GM20431 (cell line): ENCODE measurements at regions not wholly inside any gene's neighbourhood (a gene's known extent, or its start where the extent isn't known, plus 50 kb on each side); places are given as distances from the start of the nearest gene placed in this dataset.
"Not testable (repeated sequence)": the region's sequence is repeated elsewhere in the genome, so short reads cannot be mapped to it uniquely, and the experiment has no call there.

Source experiments
- in situ Hi-C: fragments of 300-500 bp; cut with MseI, MboI; formaldehyde crosslinking; loops from one replicate; pipeline ENCODE4 v1.15.0; 2020; ENCODE audit warnings: low sequenced_read_pairs; ENCODE audit not compliant: unreplicated experiment

DNA sequence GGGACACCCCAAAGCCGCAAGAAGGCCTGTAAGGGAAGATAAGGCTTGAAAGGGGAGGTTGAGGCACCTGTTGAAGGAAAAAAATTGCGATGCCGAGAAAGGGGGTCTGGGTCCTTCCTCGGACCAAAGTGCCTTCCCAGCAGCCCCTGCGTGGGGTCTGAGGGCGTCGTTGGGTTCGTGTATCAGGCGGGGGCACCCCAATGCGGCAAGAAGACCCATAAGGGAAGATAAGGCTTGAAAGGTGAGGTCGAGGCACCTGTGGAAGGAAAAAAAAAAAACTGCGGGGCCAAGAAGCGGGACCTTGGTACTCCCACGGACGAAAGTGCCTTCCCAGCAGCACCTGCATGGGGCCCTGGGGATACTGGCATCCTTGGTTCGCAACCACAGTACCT, 277.5 kb downstream of the ALG10 start:
- in situ Hi-C loops = no loop called here

DNA sequence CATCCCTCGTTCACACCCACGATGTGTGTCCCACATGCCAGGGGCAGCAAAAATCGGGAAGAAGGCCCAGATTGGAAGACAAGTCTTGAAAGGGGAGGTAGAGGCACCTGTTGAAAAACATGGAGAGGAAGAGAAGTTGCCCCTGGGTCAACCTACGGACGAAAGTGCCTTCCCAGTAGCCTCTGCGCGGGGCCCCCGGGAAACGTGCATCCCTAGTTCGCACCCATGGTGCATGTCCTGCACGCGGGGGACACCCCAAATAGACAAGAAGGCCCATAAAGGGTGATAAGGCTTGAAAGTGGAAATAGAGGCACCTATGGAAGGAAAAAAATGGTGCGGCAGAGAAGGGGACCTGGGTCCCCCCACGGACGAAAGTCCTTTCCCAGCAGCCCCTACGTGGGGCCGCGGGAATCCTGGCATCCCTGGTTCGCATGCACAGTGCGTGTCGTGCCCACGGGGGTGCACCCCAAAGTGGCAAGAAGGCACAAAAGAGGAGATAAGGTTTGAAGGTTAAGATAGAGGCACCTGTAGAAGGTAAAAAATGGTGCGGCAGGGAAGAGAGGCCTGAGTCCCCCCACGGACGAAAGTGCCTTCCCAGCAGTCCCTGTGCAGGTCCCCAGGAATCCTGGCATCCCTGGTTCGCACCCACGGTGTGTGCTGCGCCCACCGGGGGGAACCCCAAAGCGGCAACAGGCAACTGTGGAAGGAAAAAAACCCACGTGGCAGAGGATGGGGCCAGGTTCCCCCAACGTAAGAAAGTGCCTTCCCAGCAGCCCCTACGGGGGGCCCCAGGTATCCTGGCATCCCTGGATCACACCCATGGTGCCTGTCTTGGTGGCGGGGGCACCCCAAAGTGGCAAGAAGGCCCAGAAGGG, 278.3 kb downstream of the ALG10 start:
- in situ Hi-C loops = no loop called here

DNA sequence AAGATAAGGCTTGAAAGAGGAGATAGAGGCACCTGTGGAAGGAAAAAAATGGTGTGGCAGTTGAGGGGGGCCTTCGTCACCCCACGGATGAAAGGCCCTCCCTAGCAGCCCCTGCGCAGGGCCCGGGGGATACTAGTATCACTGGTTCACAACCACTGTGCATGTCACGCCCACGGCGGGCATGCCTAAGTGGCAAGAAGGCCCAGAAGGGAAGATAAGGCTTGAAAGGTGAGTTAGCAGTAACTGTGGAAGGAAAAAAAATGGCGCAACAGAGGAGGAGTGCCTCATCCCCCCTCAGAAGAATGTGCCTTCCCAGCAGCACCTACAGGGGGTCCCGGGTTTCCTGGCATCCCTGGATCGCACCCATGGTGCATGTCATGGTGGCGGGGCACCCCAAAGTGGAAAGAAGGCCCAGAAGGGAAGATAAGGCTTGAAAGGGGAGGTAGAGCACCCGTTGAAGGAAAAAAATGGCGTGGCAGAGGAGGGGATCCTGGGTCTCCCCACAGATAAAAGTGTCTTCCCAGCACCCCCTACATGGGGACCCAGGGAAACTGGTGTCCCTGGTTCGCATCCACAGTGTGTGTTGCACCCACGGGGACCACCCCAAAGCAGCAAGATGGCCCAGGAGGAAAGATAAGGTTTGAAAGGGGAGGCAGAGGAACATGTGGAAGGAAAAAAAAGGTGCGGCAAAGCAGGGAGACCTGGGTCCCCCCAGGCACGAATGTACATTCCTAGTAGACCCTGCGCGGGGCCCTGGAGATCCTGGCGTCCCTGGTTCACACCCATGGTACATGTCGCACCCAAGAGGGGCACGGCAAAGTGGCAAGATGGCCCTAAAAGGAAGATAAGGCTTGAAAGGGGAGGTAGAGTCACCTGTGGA, 279.2 kb downstream of the ALG10 start:
- in situ Hi-C loops = no loop called here

DNA sequence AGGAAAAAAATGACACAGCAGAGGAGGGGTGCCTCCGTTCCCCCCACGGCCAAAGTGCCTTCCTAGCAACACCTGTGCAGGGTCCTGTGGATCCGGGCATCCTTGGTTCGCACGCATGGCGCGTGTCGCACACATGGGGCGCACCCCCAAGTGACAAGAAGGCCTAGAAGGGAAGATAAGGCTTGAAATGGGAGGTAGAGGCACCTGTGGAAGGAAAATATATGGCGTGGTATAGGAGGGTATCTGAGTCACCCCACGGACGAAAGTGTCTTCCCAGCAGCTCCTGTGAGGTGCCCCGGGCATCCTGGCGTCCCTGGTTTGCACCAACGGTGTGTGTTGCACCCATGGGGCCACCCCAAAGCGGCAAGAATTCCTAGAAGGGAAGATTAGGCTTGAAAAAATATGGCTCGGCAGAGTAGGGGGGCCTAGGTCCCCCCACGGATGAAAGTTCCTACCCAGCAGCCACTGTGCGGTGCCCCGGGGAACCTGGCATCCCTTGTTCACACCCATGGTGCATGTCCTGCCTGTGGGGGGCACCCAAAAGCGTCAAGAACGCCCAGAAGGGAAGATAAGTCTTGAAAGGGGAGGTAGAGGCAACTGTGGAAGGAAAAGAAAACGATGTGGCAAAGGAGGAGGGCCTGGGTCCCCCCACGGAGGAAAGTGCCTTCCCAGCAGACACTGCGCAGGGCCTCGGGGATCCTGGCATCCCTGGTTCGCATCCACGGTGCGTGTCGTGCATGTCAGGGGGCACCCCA, 280.0 kb downstream of the ALG10 start:
- in situ Hi-C loops = no loop called here

DNA sequence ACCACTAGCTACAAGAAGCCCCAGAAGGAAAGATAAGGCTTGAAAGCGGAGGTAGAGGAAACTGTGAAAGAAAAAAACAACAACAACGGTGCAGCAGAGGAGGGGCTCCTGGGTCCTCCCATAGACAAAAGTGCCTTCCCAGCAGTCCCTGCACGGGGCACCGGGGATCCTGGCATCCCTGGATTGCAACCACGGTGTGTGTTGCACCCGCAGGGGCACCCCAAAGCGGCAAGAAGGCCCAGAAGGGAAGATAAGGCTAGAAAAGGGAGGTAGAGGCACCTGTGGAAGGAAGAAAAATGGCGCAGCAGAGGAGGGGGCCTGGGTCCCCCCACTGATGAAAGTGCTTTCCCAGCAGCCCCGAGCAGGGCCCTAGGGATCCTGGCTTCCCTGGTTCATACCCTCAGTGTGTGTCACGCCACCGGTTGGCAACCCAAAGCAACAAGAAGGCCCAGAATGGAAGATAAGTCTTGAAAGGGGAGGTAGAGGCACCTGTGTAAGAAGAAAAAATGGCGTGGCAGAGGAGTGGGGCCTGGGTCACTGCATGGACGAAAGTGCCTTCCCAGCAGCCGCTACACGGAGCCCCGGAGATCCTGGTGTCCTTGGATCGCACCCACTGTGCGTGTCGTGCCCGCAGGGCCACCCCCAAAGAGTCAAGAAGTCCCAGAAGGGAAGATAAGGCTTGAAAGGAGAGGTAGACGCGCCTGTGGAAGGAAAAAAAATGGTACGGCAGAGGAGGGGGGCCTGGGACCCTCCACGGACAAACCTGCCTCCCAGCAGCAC, 281.0 kb downstream of the ALG10 start:
- in situ Hi-C loops = no loop called here

DNA sequence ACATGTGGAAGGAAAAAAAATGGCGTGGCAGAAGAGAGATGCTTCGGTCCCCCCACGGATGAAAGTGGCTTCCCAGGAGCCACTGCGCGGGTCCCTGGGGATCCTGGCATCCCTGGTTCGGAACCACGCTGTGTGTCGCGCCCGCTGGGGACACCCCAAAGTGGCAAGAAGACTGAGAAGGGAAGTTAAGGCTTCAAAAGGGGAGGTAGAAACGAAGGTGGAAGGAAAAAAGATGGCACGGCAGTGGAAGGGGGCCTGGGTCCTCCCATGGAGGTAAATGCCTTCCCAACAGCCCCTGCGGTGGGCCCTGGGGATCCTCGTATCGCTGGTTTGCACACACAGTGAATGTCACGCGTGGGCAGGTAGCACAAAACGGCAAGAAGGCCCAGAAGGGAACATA, 281.7 kb downstream of the ALG10 start:
- in situ Hi-C loops = no loop called here

DNA sequence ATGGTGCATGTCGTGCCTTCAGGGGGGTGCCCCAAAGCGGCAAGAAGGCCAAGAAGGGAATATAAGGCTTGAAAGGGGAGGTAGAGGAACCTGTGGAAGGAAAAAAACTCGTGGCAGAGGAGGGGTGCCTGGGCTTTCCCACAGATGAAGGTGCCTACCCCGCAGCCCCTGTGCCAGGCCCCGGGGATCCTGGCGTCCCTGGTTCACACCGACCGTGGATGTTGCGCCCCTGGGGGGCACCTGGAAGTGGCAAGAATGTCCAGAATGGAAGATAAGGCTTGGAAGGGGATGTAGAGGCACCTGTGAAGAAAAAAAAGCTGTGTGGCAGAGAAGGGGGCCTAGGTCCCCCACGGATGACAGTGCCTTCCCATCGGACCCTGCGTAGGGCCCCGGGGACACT, 282.2 kb downstream of the ALG10 start:
- in situ Hi-C loops = no loop called here

DNA sequence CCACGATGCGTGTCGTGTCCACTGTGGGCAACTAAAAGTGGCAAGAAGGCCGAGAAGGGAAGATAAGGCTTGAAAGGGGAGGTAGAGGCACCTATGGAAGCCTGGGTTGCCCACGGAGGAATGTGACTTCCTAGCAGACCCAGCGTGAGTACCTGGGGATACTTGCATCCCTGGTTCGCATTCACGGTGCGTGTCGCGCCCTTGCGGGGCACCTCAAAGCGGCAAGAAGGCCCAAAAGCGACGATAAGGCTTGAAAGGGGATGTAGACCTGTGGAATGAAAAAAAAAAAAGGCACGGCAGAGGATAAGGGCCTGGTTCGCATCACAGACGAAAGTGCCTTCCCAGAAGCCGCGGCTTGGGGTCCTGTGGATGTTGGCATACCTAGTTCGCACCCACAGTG, 282.9 kb downstream of the ALG10 start:
- in situ Hi-C loops = no loop called here

DNA sequence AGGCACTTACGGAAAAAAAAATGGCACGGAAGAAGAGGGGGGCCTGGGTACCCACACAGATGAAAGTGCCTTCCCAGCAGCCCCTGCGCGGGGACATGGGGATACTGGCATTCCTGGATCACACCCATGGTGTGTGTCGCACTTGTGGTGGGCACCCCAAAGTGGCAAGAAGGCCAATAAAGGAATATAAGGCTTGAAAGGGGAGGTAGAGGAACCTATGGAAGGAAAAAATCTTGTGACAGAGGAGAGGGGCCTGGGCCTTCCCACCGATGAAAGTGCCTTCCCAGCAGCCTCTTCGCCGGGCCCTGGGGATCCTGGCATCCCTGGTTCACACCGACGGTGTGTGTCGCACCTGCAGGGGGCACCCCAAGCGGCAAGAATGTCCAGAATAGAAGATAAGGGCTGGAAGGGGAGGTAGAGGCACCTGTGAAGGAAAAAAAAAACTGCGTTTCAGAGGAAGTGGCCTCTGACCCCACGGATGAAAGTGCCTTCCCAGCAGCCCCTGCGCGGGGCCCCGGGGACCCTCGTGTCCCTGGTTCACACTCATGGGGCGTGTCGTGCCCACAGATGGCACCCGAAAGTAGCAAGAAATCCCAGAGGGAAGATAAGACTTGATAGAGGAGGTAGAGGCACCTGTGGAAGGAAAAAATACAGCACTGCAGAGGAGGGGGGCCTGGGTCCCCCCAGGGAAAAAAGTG, 284.0 kb downstream of the ALG10 start:
- in situ Hi-C loops = no loop called here

DNA sequence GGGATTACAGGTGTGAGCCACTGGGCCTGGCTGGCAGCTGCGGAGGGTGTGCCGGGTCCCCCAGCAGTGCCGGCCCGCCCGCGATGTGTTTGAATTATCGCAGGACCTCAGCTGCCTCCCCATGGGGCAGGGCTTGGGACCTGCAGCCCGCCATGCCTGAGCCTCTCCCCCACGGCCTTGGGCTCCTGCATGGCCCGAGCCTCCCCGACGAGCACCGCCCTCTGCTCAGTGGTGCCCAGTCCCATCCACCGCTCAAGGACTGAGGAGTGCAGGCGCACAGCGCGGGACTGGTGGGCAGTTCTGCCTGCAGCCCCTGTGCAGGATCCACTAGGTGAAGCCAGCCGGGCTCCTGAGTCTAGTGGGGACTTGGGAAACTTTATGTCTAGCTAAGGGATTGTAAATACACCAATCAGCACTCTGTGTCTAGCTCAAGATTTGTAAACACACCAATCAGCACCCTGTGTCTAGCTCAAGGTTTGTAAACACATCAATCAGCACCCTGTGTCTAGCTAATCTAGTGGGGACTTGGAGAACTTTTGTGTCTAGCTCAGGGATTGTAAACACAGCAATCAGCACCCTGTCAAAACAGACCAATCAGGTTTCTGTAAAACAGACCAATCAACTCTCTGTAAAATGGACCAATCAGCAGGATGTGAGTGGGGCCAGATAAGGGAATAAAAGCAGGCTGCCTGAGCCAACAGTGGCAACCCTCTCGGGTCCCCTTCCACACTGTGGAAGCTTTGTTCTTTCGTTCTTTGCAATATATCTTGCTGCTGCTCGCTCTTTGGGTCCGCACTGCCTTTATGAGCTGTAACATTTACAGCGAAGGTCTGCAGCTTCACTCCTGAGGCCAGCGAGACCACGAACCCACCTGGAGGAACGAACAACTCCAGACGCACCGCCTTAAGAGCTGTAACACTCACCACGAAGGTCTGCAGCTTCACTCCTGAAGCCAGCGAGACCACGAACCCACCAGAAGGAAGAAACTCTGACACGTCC, 287.8 kb downstream of the ALG10 start:
- in situ Hi-C loops = not testable (repeated sequence)

DNA sequence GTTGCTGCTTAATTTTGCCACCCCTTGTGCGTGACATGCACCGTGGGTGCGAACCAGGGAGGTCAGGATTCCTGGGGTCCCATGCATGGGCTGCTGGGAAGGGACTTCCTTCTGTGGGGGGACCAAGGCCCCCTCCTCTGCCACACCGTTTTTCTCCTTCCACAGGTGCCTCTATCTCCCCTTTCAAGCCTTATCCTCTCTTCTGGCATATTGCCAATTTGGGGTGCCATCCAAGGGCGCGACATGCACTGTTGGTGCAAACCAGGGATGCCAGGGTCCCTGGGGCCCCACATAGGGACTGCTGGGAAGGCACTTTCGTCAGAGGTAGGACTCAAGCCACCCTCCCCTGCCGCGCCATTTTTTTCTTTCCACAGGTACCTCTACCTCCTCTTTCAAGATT, 289.0 kb downstream of the ALG10 start:
- in situ Hi-C loops = no loop called here

DNA sequence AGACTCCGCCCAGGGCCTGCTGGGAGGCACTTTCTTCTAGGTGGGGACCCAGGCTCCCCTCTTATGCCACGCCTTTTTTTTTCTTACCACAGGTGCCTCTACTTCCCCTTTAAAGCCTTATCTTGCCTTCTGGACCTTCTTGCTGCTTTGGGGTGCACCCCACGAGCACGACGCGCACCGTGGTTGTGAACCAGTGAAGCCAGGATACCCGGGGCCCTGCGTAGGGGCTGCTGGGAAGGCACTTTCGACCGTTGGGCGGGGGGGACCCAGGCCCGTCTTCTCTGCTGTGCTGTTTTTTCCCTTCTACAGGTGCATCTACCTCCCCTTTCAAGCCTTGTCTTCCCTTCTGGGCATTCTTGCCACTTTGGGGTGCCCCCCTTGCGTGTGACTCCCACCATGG, 305.4 kb downstream of the ALG10 start:
- in situ Hi-C loops = no loop called here

DNA sequence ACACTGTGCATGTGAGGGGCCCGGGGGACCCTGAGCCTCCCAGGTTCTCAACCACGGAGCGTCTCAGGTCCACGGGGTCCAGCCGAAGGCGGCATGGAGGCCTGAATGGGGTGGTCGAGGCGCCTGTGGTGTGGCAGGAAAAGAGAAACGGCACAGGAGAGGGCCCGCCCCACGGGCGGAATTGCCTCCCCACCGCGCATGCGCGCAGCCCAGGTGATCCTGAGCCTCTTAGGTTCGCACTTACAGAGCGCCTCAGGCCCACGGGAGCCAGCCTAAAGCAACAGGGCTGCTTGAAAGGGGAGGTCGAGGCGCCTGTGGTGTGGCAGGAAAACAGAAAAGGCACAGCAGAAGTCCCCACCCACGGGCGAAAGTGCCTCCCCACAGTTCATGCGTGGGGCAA, 311.0 kb downstream of the ALG10 start:
- in situ Hi-C loops = no loop called here

DNA sequence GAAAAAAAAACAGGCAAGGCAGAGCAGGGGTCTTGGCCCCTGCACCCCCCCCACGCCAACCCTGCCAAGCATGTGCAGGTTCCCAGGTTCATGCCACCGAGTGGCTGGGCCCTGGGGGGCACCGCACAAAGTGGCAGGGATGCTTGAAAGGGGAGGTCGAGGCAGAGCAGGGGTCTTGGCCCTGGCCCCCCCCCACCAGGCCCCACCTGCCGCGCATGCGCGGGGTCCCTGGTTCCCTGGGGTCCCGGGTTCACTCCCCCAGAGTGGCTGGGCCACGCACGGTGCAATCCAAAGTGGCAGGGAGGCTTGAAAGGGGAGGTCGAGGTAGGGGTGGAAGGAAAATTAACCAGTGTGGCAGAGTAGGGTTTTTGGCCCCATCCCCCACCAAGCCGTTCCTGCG, 312.2 kb downstream of the ALG10 start:
- in situ Hi-C loops = no loop called here

DNA sequence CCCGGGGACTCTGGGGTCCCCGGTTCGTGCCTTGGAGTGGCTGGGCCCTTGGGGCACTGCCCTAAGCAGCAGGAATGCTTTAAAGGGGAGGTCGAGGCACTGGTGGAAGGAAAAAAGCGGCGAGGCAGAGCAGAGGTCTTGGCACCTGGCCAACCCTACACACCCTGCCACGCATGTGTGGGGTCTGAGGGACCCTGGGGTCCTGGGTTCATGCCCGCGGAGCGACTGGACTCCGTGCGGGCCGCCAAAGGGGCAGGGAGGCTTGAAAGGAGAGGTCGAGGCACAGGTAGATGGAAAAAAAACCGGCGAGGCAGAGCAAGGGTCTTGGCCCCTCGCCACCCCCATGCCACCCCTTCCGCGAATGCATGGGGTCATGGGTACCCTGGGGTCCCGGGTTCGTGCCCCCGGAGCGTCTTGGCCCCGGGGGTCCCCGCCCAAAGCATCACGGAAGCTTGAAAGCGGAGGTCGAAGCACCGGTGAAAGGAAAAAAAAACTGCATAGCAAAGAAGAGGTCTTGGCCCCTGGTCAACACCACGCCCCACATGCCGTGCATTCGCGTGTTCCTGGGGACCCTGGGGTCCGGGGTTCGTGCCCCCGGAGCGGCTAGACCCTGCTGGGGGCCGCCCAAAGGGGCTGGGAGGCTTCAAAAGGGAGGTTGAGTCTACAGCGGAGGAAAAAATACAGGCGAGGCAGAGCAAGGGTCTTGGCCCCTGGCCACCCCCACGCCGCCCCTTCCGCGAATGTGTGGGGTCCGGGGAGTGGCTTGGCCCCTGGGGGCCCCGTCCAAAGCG, 312.9 kb downstream of the ALG10 start:
- in situ Hi-C loops = no loop called here

DNA sequence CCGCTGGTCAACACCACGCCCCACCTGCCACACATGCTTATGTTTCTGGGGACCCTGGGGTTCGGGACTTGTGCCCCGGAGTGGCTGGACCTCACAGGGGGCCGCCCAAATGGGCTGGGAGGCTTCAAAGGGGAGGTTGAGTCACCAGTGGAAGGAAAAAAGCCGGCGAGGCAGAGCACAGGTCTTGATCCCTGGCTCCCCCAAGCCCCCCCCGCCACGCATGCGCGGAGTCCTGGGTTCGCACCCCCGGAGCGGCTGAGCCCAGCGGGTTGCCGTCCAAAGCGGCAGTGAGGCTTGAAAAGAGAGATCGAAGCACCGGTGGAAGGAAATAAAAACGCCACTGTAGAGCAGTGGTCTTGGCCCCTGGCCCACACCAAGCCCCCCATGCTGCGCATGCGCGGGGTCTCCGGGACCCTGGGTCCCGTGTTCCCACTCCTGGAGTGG, 313.5 kb downstream of the ALG10 start:
- in situ Hi-C loops = no loop called here
